ENCODE measurements at regions not wholly inside any gene's neighbourhood (a gene's known extent, or its start where the extent isn't known, plus 50 kb on each side); places are given as distances from the start of the nearest gene placed in this dataset.
A peak's percentile ranks its signal among the peaks of the same experiment; 100 is the strongest.

DNA sequence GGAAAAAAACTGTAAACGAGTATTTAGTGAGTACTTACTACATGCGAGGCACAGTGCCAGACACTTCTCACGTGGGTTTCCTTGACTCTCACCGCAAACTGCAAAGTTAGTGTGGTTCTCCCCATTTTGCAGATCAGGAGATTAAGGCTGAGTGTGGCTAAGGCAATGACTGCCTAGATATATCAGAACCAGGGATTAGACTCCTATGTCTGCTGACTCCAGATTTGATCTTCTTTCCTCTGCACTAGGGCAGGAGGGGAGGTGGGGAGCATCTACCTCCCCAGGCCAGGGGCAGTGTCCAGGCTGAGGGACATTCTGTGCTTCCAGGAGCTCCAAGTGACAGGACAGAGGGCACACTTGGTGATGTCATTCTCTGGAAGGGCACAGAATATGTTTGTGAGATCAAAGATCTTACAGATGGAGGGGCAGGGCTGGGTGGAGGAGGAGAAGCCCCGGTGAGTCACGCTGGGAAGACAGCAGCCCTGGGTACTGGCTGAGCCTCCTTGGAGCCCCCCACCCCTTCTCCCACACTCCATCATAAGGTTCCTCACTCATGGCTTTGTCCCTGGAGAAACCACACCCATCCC lies 92.4 kb downstream of the RHOB start:
- TF ChIP-seq, protein P1, sequence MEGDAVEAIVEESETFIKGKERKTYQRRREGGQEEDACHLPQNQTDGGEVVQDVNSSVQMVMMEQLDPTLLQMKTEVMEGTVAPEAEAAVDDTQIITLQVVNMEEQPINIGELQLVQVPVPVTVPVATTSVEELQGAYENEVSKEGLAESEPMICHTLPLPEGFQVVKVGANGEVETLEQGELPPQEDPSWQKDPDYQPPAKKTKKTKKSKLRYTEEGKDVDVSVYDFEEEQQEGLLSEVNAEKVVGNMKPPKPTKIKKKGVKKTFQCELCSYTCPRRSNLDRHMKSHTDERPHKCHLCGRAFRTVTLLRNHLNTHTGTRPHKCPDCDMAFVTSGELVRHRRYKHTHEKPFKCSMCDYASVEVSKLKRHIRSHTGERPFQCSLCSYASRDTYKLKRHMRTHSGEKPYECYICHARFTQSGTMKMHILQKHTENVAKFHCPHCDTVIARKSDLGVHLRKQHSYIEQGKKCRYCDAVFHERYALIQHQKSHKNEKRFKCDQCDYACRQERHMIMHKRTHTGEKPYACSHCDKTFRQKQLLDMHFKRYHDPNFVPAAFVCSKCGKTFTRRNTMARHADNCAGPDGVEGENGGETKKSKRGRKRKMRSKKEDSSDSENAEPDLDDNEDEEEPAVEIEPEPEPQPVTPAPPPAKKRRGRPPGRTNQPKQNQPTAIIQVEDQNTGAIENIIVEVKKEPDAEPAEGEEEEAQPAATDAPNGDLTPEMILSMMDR (IDR thresholded peaks at IDR 0.05): no peak
- Histone ChIP-seq H3K27me3 (no peaks in the 10 kb centered on the region), H3K9me3 (no peaks in the 10 kb centered on the region), H3K4me3 (no peak overlapping the region), H3K27ac (no peak overlapping the region), H3K36me3 (no peaks in the 10 kb centered on the region), H3K4me1 (peaks cover 0 to 13% (median 6%) of the 10 kb centered on the region in 4 donors)
- peak in 1 of 2 donors; percentile 59 for DNase-seq
- intact Hi-C loops (cut with DNase I; ENCODE audit: low total_unique reads): no loop called here

DNA sequence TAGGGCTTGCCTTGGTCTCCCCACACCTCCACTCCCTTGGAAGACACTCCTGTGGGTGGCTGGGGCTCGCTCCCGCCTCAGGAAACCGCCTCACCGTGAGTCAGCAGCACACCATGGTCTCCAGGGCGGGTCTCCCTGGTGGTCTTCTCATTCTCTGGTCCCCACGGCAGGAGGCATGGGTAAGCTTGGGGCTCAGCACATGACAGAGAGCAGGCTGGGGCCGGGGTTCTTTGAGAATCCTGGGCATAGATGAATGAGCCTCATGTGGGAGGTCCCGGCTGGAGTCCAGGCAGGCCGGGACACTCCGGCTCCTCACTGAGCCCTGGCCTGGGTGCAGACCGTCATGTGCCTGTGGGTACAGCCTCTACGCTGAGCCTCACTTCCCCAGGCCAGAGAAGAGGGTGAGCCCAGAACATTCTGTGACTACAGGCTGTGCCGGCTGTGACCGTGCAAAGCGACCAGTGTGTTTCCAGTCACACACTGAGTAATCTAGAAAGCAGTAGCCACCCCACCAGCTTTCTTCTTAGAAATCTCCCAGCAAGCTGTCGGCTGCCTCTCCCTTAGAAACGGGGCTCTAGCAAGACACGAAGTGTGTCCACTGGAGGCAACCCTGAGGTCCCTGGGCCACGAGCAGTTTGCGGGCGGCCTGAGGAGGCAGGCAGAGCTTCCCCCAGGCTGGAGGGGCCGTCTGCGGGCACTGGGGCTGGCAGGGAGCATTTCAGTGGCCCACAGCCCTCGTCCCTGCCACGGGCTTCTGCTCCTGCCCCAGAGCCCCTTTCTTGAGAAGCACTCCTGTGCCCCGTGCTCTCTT lies 93.1 kb downstream of the RHOB start:
- Histone ChIP-seq H3K27me3 (no peaks in the 10 kb centered on the region), H3K9me3 (no peaks in the 10 kb centered on the region), H3K27ac (no peak overlapping the region), H3K36me3 (no peaks in the 10 kb centered on the region), H3K4me1 (peaks cover 0 to 13% (median 6%) of the 10 kb centered on the region in 4 donors), H3K4me3 (no peak overlapping the region)
- intact Hi-C loops (cut with DNase I; ENCODE audit: low total_unique reads): no loop called here
- TF ChIP-seq, protein P1 (IDR thresholded peaks at IDR 0.05): no peak
- DNase-seq: peak in 1 of 2 donors; percentile 53

DNA sequence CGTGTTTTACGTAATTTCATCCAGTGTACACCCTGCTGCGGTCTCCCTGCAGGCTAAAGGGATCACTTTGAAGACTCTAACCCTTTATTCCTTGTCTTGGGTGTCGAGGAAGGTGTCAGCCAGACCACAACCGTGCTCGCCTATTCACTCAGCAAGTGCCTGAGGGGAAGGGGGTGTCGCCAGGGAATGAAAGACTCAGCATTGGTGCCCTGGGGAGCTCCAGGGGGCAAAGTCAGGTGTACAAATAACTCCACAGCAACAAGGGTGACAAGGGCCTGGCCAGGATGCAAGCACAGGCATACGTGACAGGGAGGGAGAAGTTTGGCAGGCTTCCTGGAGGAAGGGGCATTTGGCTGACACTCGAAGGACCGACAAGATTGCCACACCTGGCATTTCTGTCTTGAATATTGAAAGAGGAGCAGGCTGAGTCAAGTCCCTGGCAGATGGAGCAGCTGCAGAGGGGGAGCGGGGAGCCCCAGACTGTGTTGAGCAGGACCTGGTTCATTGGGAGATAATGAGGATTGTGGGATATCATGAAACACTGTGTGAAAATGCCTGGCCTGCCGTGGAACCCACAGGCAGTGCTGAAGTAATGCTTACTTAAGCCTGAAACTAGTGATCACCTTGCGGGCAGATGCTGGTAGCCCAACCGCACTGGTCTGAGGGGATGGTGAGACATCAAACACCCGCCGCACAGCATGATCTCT lies 93.9 kb downstream of the RHOB start:
- no peaks in the 10 kb centered on the region for H3K9me3 ChIP-seq
- peaks cover 0 to 11% (median 5%) of the 10 kb centered on the region in 4 donors for H3K4me1 ChIP-seq
- intact Hi-C loops (cut with DNase I; ENCODE audit: low total_unique reads): no loop called here
- no peak overlapping the region for H3K4me3 ChIP-seq
- no peak for DNase-seq
- no peaks in the 10 kb centered on the region for H3K36me3 ChIP-seq
- TF ChIP-seq, protein P1 (IDR thresholded peaks at IDR 0.05): no peak
- no peak overlapping the region for H3K27ac ChIP-seq
- no peaks in the 10 kb centered on the region for H3K27me3 ChIP-seq

DNA sequence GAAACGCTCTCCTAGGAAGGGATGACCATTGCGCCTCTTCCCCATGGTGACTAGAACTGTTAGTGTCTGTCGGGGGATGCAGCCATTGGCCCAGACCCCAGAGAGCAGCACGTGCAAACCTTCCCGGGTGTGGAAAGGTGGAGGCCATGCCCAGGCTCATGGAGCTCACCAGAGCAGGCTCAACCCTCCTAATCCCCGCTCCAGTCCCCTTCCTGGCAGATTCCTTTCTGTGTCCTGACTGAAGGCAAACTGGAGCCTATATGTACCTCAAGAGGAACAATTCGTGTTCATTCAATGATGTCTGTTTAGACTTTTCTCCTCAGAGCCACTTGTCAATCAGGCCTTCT lies 94.4 kb downstream of the RHOB start:
- peaks cover 0 to 3% (median 0%) of the 10 kb centered on the region in 3 donors for H3K9me3 ChIP-seq
- peaks cover 0 to 7% (median 3%) of the 10 kb centered on the region in 4 donors for H3K4me1 ChIP-seq
- no peak overlapping the region for H3K4me3 ChIP-seq
- no peaks in the 10 kb centered on the region for H3K36me3 ChIP-seq
- TF ChIP-seq, protein P1 (IDR thresholded peaks at IDR 0.05): no peak
- intact Hi-C loops (cut with DNase I; ENCODE audit: low total_unique reads): no loop called here
- H3K27ac ChIP-seq: no peak overlapping the region
- DNase-seq: no peak
- H3K27me3 ChIP-seq: no peaks in the 10 kb centered on the region

DNA sequence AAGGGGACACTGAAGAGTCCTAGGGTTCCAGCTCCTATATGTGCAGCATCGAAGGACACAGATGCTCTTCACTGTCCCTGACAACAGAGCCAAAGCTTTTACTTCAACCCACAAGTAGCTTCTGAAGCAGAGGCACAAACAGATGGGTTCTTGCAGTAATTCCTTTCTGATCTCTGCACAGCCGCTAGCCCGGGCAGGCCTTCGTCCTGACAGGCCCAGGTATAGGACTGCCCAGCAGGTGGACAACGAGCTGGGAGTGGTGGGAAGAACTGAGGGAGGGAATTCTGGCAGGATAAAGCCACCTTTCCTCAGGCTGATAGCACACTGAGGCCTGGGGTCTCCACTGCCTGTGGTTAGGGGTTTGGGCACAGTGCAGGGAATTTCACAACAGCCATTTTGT lies 94.8 kb downstream of the RHOB start:
- no peak overlapping the region for H3K4me3 ChIP-seq
- intact Hi-C loops (cut with DNase I; ENCODE audit: low total_unique reads): no loop called here
- TF ChIP-seq, protein P1 (IDR thresholded peaks at IDR 0.05): no peak
- no peaks in the 10 kb centered on the region for H3K36me3 ChIP-seq
- no peaks in the 10 kb centered on the region for H3K27me3 ChIP-seq
- no peak overlapping the region for H3K27ac ChIP-seq
- peaks cover 0 to 6% (median 3%) of the 10 kb centered on the region in 4 donors for H3K4me1 ChIP-seq
- DNase-seq: no peak
- H3K9me3 ChIP-seq: peaks cover 0 to 3% (median 0%) of the 10 kb centered on the region in 3 donors

All from tibial artery (tissue), 4 donors.